ENCODE measurements at regions not wholly inside any gene's neighbourhood (a gene's known extent, or its start where the extent isn't known, plus 50 kb on each side); places are given as distances from the start of the nearest gene placed in this dataset.

GRCh38 chr5:1937590-1937989 lies 54.9 kb upstream of the IRX4 start:
- no peak for TF ChIP-seq CTCF (conservative IDR thresholded peaks at IDR 0.05; ENCODE audit: low read length)
- no peak for TF ChIP-seq EZH2phosphoT487 (IDR thresholded peaks at IDR 0.05; ENCODE audit: borderline replicate concordance)
- no peak overlapping the region for H3K4me2 ChIP-seq (ENCODE audit: low read depth, low read length, poor library complexity, severe bottlenecking)
- H3K4me1 ChIP-seq (ENCODE audit: insufficient read depth, low read length, poor library complexity, severe bottlenecking), result no peaks in the 10 kb centered on the region
- no peak overlapping the region for H2AFZ ChIP-seq (ENCODE audit: low read length)
- H4K20me1 ChIP-seq (ENCODE audit: insufficient read depth, low read length, poor library complexity, severe bottlenecking), result no peaks in the 10 kb centered on the region
- no peaks in the 10 kb centered on the region for H3K9me3 ChIP-seq (ENCODE audit: insufficient read depth, low read depth, low read length)
- no peak overlapping the region for H3K4me3 ChIP-seq (ENCODE audit: low read length, poor library complexity, severe bottlenecking)
- H3K9ac ChIP-seq (ENCODE audit: low read depth, low read length, poor library complexity, severe bottlenecking), result no peak overlapping the region
- H3K9me2 ChIP-seq (replicated peaks; ENCODE audit: low read depth, low read length), result no peaks in the 10 kb centered on the region
- no peaks in the 10 kb centered on the region for H3K36me3 ChIP-seq (ENCODE audit: insufficient read depth, low read length)
- H3K27me3 ChIP-seq (ENCODE audit: insufficient read depth, low read length, poor library complexity, severe bottlenecking), result no peaks in the 10 kb centered on the region
- no peaks in the 10 kb centered on the region for H3K79me2 ChIP-seq (ENCODE audit: insufficient read depth, low read length)
- no peaks in the 10 kb centered on the region for H3F3A ChIP-seq (ENCODE audit: low read depth)

GRCh38 chr5:1936901-1937300 lies 54.2 kb upstream of the IRX4 start:
- no peak overlapping the region for H2AFZ ChIP-seq (ENCODE audit: low read length)
- H3K27me3 ChIP-seq (ENCODE audit: insufficient read depth, low read length, poor library complexity, severe bottlenecking), result peaks cover 5% of the 10 kb centered on the region
- H3K4me2 ChIP-seq (ENCODE audit: low read depth, low read length, poor library complexity, severe bottlenecking), result no peak overlapping the region
- H3F3A ChIP-seq (ENCODE audit: low read depth), result no peaks in the 10 kb centered on the region
- TF ChIP-seq EZH2phosphoT487 (IDR thresholded peaks at IDR 0.05; ENCODE audit: borderline replicate concordance), result no peak
- TF ChIP-seq CTCF (conservative IDR thresholded peaks at IDR 0.05; ENCODE audit: low read length), result no peak
- no peaks in the 10 kb centered on the region for H3K9me2 ChIP-seq (replicated peaks; ENCODE audit: low read depth, low read length)
- H3K4me1 ChIP-seq (ENCODE audit: insufficient read depth, low read length, poor library complexity, severe bottlenecking), result no peaks in the 10 kb centered on the region
- H3K9ac ChIP-seq (ENCODE audit: low read depth, low read length, poor library complexity, severe bottlenecking), result no peak overlapping the region
- H3K4me3 ChIP-seq (ENCODE audit: low read length, poor library complexity, severe bottlenecking), result no peak overlapping the region
- no peaks in the 10 kb centered on the region for H3K9me3 ChIP-seq (ENCODE audit: insufficient read depth, low read depth, low read length)
- H3K79me2 ChIP-seq (ENCODE audit: insufficient read depth, low read length), result no peaks in the 10 kb centered on the region
- H3K36me3 ChIP-seq (ENCODE audit: insufficient read depth, low read length), result no peaks in the 10 kb centered on the region
- H4K20me1 ChIP-seq (ENCODE audit: insufficient read depth, low read length, poor library complexity, severe bottlenecking), result no peaks in the 10 kb centered on the region

- H3K9me2 ChIP-seq (replicated peaks; ENCODE audit: low read depth, low read length), result no peaks in the 10 kb centered on the region
- TF ChIP-seq EZH2phosphoT487 (IDR thresholded peaks at IDR 0.05; ENCODE audit: borderline replicate concordance) (no peak), CTCF (conservative IDR thresholded peaks at IDR 0.05; ENCODE audit: low read length) (no peak)
- H3K4me1 ChIP-seq (ENCODE audit: insufficient read depth, low read length, poor library complexity, severe bottlenecking), result no peaks in the 10 kb centered on the region
- no peaks in the 10 kb centered on the region for H3K36me3 ChIP-seq (ENCODE audit: insufficient read depth, low read length)
- no peaks in the 10 kb centered on the region for H3F3A ChIP-seq (ENCODE audit: low read depth)
- H3K4me3 ChIP-seq (ENCODE audit: low read length, poor library complexity, severe bottlenecking), result no peak overlapping the region
- no peaks in the 10 kb centered on the region for H4K20me1 ChIP-seq (ENCODE audit: insufficient read depth, low read length, poor library complexity, severe bottlenecking)
- no peak overlapping the region for H3K4me2 ChIP-seq (ENCODE audit: low read depth, low read length, poor library complexity, severe bottlenecking)
- no peak overlapping the region for H2AFZ ChIP-seq (ENCODE audit: low read length)
- no peaks in the 10 kb centered on the region for H3K79me2 ChIP-seq (ENCODE audit: insufficient read depth, low read length)
- no peaks in the 10 kb centered on the region for H3K9me3 ChIP-seq (ENCODE audit: insufficient read depth, low read depth, low read length)
- no peak overlapping the region for H3K9ac ChIP-seq (ENCODE audit: low read depth, low read length, poor library complexity, severe bottlenecking)
- peaks cover 10% of the 10 kb centered on the region for H3K27me3 ChIP-seq (ENCODE audit: insufficient read depth, low read length, poor library complexity, severe bottlenecking)
Measured at GRCh38 chr5:1936413-1936812, 53.7 kb upstream of the IRX4 start.

All from Loucy (cell line).